SU-DHL-6 (cell line): ENCODE measurements at regions not wholly inside any gene's neighbourhood (a gene's known extent, or its start where the extent isn't known, plus 50 kb on each side); places are given as distances from the start of the nearest gene placed in this dataset.

Experiments
- CTCF ChIP-seq: fragments of 200-600 bp; sonication (generic); IDR thresholded peaks from one replicate; pipeline ENCODE4 v1.5.1; 2017; ENCODE audit warnings: antibody characterized with exemption, mild to moderate bottlenecking, low read length, moderate library complexity; ENCODE audit not compliant: insufficient read depth, poor library complexity, severe bottlenecking
- EZH2phosphoT487 ChIP-seq: fragments of 200-600 bp; sonication (generic), shearing (Covaris generic); conservative IDR thresholded peaks from 2 replicates; pipeline ENCODE4 v1.6.1; 2018; ENCODE audit warnings: mild to moderate bottlenecking, antibody characterized with exemption, low read length, moderate library complexity, mixed read lengths

- no peak for TF ChIP-seq CTCF
- TF ChIP-seq EZH2phosphoT487 = no peak
Observed at GRCh38 chr16:14003074-14003570, 68.0 kb upstream of the MRTFB start.
